ENCODE measurements at regions not wholly inside any gene's neighbourhood (a gene's known extent, or its start where the extent isn't known, plus 50 kb on each side); places are given as distances from the start of the nearest gene placed in this dataset.

GRCh38 chr5:101688156-101688555, 607.9 kb downstream of the SLCO4C1 start:
- Histone ChIP-seq H3K27me3 (ENCODE audit: control insufficient read depth, insufficient read depth, low read length) (no peaks in the 10 kb centered on the region), H3K4me3 (ENCODE audit: low read depth, low read length) (no peak overlapping the region), H3K36me3 (ENCODE audit: control insufficient read depth, insufficient read depth, low read length) (no peaks in the 10 kb centered on the region)
- DNase-seq (ENCODE audit: low read depth) (no peak), FAIRE-seq (no peak)
- no peak for TF ChIP-seq CTCF (IDR thresholded peaks at IDR 0.05; ENCODE audit: insufficient read depth, low read length, severe bottlenecking)

- Histone ChIP-seq H3K27me3 (ENCODE audit: control insufficient read depth, insufficient read depth, low read length) (no peaks in the 10 kb centered on the region), H3K4me3 (ENCODE audit: low read depth, low read length) (no peak overlapping the region), H3K36me3 (ENCODE audit: control insufficient read depth, insufficient read depth, low read length) (no peaks in the 10 kb centered on the region)
- DNase-seq (ENCODE audit: low read depth), result peak; percentile 29
- no peak for FAIRE-seq
- TF ChIP-seq CTCF (IDR thresholded peaks at IDR 0.05; ENCODE audit: insufficient read depth, low read length, severe bottlenecking), result no peak
Measured at GRCh38 chr5:101687349-101687985, 608.6 kb downstream of the SLCO4C1 start.

GRCh38 chr5:101686536-101687157, 609.4 kb downstream of the SLCO4C1 start:
- no peak for TF ChIP-seq CTCF (IDR thresholded peaks at IDR 0.05; ENCODE audit: insufficient read depth, low read length, severe bottlenecking)
- DNase-seq (ENCODE audit: low read depth) (no peak), FAIRE-seq (no peak)

GRCh38 chr5:101679816-101680215, 616.3 kb downstream of the SLCO4C1 start:
- TF ChIP-seq CTCF (IDR thresholded peaks at IDR 0.05; ENCODE audit: insufficient read depth, low read length, severe bottlenecking), result no peak
- Histone ChIP-seq H3K4me3 (ENCODE audit: low read depth, low read length) (no peak overlapping the region), H3K27me3 (ENCODE audit: control insufficient read depth, insufficient read depth, low read length) (no peaks in the 10 kb centered on the region), H3K36me3 (ENCODE audit: control insufficient read depth, insufficient read depth, low read length) (no peaks in the 10 kb centered on the region)
- DNase-seq (ENCODE audit: low read depth) (peak; percentile 65), FAIRE-seq (peak; percentile 68)

More at GRCh38 chr5:101686536-101687157, 609.4 kb downstream of the SLCO4C1 start:
- H3K27me3 ChIP-seq (ENCODE audit: control insufficient read depth, insufficient read depth, low read length), result no peaks in the 10 kb centered on the region
- H3K4me3 ChIP-seq (ENCODE audit: low read depth, low read length), result no peak overlapping the region
- H3K36me3 ChIP-seq (ENCODE audit: control insufficient read depth, insufficient read depth, low read length), result no peaks in the 10 kb centered on the region

GRCh38 chr5:101678481-101679193, 617.4 kb downstream of the SLCO4C1 start:
- FAIRE-seq (no peak), DNase-seq (ENCODE audit: low read depth) (peak; percentile 45)
- peak; percentile 77 for TF ChIP-seq CTCF (IDR thresholded peaks at IDR 0.05; ENCODE audit: insufficient read depth, low read length, severe bottlenecking)
- Histone ChIP-seq H3K27me3 (ENCODE audit: control insufficient read depth, insufficient read depth, low read length) (no peaks in the 10 kb centered on the region), H3K4me3 (ENCODE audit: low read depth, low read length) (no peak overlapping the region), H3K36me3 (ENCODE audit: control insufficient read depth, insufficient read depth, low read length) (no peaks in the 10 kb centered on the region)

Measured in bronchial epithelial cell (primary cell).